Kidney (tissue), 13 donors: ENCODE measurements at regions not wholly inside any gene's neighbourhood (a gene's known extent, or its start where the extent isn't known, plus 50 kb on each side); places are given as distances from the start of the nearest gene placed in this dataset.

Experiments used
- DNase-seq, 5 donors: peaks; one replicate each; pipeline ENCODE4 v3.0.0-alpha.2; 2013 to 2020
- FAIRE-seq: peaks from 2 replicates; lab custom pipeline; 2012; peaks lifted over from hg19 to GRCh38; lab: Jason Lieb, UNC
- H3K27ac ChIP-seq, 2 donors: one replicate each; pipeline ENCODE4 v1.7.0; 2013; ENCODE audit warnings: low read depth in 2 of 2, low read length in 2 of 2, inconsistent platforms in 1 of 2
- H3K27me3 ChIP-seq: one replicate; pipeline ENCODE4 v1.7.1; 2013; ENCODE audit warnings: low read length, inconsistent platforms; ENCODE audit not compliant: control insufficient read depth, insufficient read depth
- H3K36me3 ChIP-seq, 3 donors: one replicate each; pipeline versions ENCODE4 v1.7.0 to v1.7.1; 2013; ENCODE audit warnings: low read length in 3 of 3, control low read depth in 1 of 3, inconsistent platforms in 1 of 3; ENCODE audit not compliant: insufficient read depth in 3 of 3, control insufficient read depth in 2 of 3
- H3K4me1 ChIP-seq, 3 donors: one replicate each; pipeline versions ENCODE4 v1.7.0 to v1.7.1; 2013; ENCODE audit warnings: low read length in 3 of 3, inconsistent platforms in 1 of 3, low read depth in 1 of 3; ENCODE audit not compliant: control insufficient read depth in 2 of 3, insufficient read depth in 2 of 3
- H3K4me3 ChIP-seq, 3 donors: one replicate each; pipeline versions ENCODE4 v1.7.0 to v1.8.1; 2013; ENCODE audit warnings: low read length in 3 of 3, control low read depth in 1 of 3, inconsistent platforms in 1 of 3
- H3K9ac ChIP-seq, 3 donors: one replicate each; pipeline versions ENCODE4 v1.7.0 to v1.7.1; 2013; ENCODE audit warnings: low read length in 3 of 3, control low read depth in 1 of 3, inconsistent platforms in 1 of 3
- H3K9me3 ChIP-seq, 3 donors: one replicate each; pipeline versions ENCODE4 v1.7.0 to v1.7.1; 2013; ENCODE audit warnings: low read length in 3 of 3, control low read depth in 1 of 3, inconsistent platforms in 1 of 3; ENCODE audit not compliant: control insufficient read depth in 2 of 3, insufficient read depth in 1 of 3
- CTCF ChIP-seq: IDR thresholded peaks from 3 replicates; pipeline ENCODE4 v1.5.1; 2012; ENCODE audit warnings: mild to moderate bottlenecking, moderate library complexity, borderline replicate concordance; ENCODE audit not compliant: insufficient read depth; ENCODE audit errors: extremely low read depth
- intact Hi-C: fragments of 100-400 bp; cut with DNase I; formaldehyde crosslinking; loops from one replicate; pipeline ENCODE4 v1.11.1; 2022
- donor health status: control.
- donor health status: control.
- donor health status: control.
- donor health status: control.
- donor health status: control.
- donor health status: DM: yes; HTN: yes; CAD: no.
- donor health status: Normal renal cell carcinoma (clear cell type).

DNA sequence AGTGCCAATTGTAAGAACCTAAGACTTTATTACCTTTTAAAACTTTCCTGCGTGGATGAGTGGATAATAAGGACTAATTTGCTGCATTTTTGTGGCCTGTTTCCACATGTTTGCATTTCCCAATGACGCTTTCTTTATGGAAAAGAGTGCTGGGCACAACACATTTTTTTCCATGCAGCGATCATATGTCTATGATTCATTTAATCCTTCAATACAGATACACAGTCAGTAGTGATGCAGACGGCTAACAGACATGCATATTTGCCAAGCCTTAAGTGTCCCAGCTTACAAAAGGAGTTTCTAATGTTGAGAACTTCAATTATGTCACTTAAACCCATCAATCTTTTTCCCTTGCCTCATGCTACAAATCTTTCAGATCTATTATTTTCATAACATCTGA, 239.8 kb upstream of the PREP start:
- Histone ChIP-seq H3K27ac (no peak overlapping the region), H3K9me3 (no peaks in the 10 kb centered on the region), H3K9ac (no peak overlapping the region), H3K4me1 (no peaks in the 10 kb centered on the region), H3K4me3 (no peak overlapping the region), H3K36me3 (no peaks in the 10 kb centered on the region), H3K27me3 (no peaks in the 10 kb centered on the region)
- intact Hi-C loops, result no loop called here
- FAIRE-seq, result no peak
- DNase-seq, result no peak
- TF ChIP-seq CTCF, result no peak

DNA sequence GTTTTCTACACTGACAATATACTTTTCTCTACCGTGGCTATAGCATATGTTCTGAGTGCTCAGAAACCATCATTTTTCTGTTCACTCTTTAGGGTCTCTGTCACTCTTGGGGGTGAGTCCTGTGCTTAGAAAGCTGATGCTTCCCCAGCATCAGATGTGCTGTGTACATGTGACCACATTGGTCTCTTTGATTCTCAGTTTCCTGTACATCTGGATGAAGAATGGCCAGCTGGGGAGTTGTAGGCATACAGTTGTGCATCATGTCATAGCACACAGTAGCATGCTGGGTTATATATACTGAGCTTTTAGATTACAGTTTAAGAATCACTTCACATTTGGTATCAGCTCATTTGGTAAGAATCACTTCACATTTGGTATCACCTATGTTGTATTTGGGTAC, 238.6 kb upstream of the PREP start:
- H3K27ac ChIP-seq, result no peak overlapping the region
- no peak for FAIRE-seq
- intact Hi-C loops, result no loop called here

GRCh38 chr6:105639124-105639523, 236.2 kb upstream of the PREP start:
- DNase-seq (no peak), FAIRE-seq (no peak)
- no peaks in the 10 kb centered on the region for H3K9me3 ChIP-seq
- no peak for TF ChIP-seq CTCF
- intact Hi-C loops, result no loop called here
- H3K9ac ChIP-seq, result no peak overlapping the region
- H3K4me1 ChIP-seq, result no peaks in the 10 kb centered on the region
- no peak overlapping the region for H3K4me3 ChIP-seq
- no peak overlapping the region for H3K27ac ChIP-seq
- no peaks in the 10 kb centered on the region for H3K27me3 ChIP-seq
- no peaks in the 10 kb centered on the region for H3K36me3 ChIP-seq

More for the DNA sequence above, 238.6 kb upstream of the PREP start:
- H3K9ac ChIP-seq, result no peak overlapping the region
- no peaks in the 10 kb centered on the region for H3K36me3 ChIP-seq
- H3K27me3 ChIP-seq, result no peaks in the 10 kb centered on the region
- H3K4me3 ChIP-seq, result no peak overlapping the region
- H3K9me3 ChIP-seq, result no peaks in the 10 kb centered on the region
- no peak for TF ChIP-seq CTCF
- no peak for DNase-seq
- H3K4me1 ChIP-seq, result no peaks in the 10 kb centered on the region

GRCh38 chr6:105633814-105634213, 230.9 kb upstream of the PREP start:
- no peak for FAIRE-seq
- no peaks in the 10 kb centered on the region for H3K4me1 ChIP-seq

More at GRCh38 chr6:105633814-105634213, 230.9 kb upstream of the PREP start:
- no peaks in the 10 kb centered on the region for H3K36me3 ChIP-seq
- no peak for TF ChIP-seq CTCF
- H3K4me3 ChIP-seq, result no peak overlapping the region
- H3K9me3 ChIP-seq, result no peaks in the 10 kb centered on the region
- intact Hi-C loops, result no loop called here
- no peak overlapping the region for H3K9ac ChIP-seq
- no peaks in the 10 kb centered on the region for H3K27me3 ChIP-seq
- DNase-seq, result no peak
- H3K27ac ChIP-seq, result no peak overlapping the region
